WTC11 (cell line): ENCODE measurements at regions not wholly inside any gene's neighbourhood (a gene's known extent, or its start where the extent isn't known, plus 50 kb on each side); places are given as distances from the start of the nearest gene placed in this dataset.

ENCODE experiments used
- ATAC-seq: fragments of 200-7000 bp; cut with Tn5 transposase; 2 replicates; pipeline ENCODE4 v1.10.0; 2021; ENCODE audit warnings: mild to moderate bottlenecking, moderate library complexity
- CTCF ChIA-PET: fragments of 300-600 bp; sonication (Branson Sonifier 250); formaldehyde crosslinking; loops from one replicate; lab custom pipeline; 2021; ENCODE audit warnings: antibody characterized with exemption; lab: Charles Lee
- POLR2A ChIA-PET: fragments of 350-600 bp; sonication (Branson Sonifier 250); formaldehyde crosslinking; loops from one replicate; lab custom pipeline; 2021; ENCODE audit warnings: antibody characterized with exemption; lab: Charles Lee
- DNase-seq: peaks from one replicate; pipeline ENCODE4 v3.0.0; 2021; ENCODE audit warnings: low spot score
- H3K27ac Mint-ChIP-seq: 2 replicates; pipeline ENCODE4 v1.8.0; 2021; ENCODE audit warnings: mixed read lengths
- H3K27me3 Mint-ChIP-seq: 2 replicates; pipeline ENCODE4 v1.8.0; 2021; ENCODE audit warnings: low read depth, mild to moderate bottlenecking, moderate library complexity, mixed read lengths
- H3K36me3 Mint-ChIP-seq: 2 replicates; pipeline ENCODE4 v1.8.0; 2021; ENCODE audit warnings: mixed read lengths
- H3K4me1 Mint-ChIP-seq: 2 replicates; pipeline ENCODE4 v1.8.0; 2022; ENCODE audit warnings: mixed read lengths
- H3K4me3 Mint-ChIP-seq: 2 replicates; pipeline ENCODE4 v1.8.0; 2021; ENCODE audit warnings: mild to moderate bottlenecking, moderate library complexity, mixed read lengths
- H3K9me3 Mint-ChIP-seq: 2 replicates; pipeline ENCODE4 v1.8.0; 2021; ENCODE audit warnings: mixed read lengths
- ATF1 ChIP-seq: sonication (generic); formaldehyde crosslinking; IDR thresholded peaks from 2 replicates; pipeline ENCODE4 v1.8.1; 2023; ENCODE audit warnings: mild to moderate bottlenecking, moderate library complexity, missing genetic modification reagents
- ELF4 ChIP-seq: sonication (generic); formaldehyde crosslinking; IDR thresholded peaks from 2 replicates; pipeline ENCODE4 v1.8.1; 2022; ENCODE audit warnings: low read depth, mild to moderate bottlenecking, moderate library complexity, missing genetic modification reagents
- EMX1 ChIP-seq: fragments of 250-450 bp; sonication (Bioruptor Pico); IDR thresholded peaks from 2 replicates; pipeline ENCODE4 v1.8.0; 2021; ENCODE audit warnings: mild to moderate bottlenecking
- ESRRA ChIP-seq: sonication (generic); formaldehyde crosslinking; IDR thresholded peaks from 2 replicates; pipeline ENCODE4 v1.8.1; 2022; ENCODE audit warnings: mild to moderate bottlenecking, missing genetic modification reagents, borderline replicate concordance
- IRF2 ChIP-seq: sonication (generic); formaldehyde crosslinking; IDR thresholded peaks from 2 replicates; pipeline ENCODE4 v1.8.0; 2022; ENCODE audit warnings: low read depth, missing genetic modification reagents, borderline replicate concordance
- JUN ChIP-seq: sonication (generic); formaldehyde crosslinking; IDR thresholded peaks from 2 replicates; pipeline ENCODE4 v1.8.0; 2023; ENCODE audit warnings: mild to moderate bottlenecking, missing genetic modification reagents
- RELA ChIP-seq: sonication (generic); formaldehyde crosslinking; IDR thresholded peaks from 2 replicates; pipeline ENCODE4 v1.8.1; 2022; ENCODE audit warnings: missing genetic modification reagents, mild to moderate bottlenecking, borderline replicate concordance
- SMAD4 ChIP-seq: sonication (generic); formaldehyde crosslinking; IDR thresholded peaks from 2 replicates; pipeline ENCODE4 v1.8.0; 2022; ENCODE audit warnings: mild to moderate bottlenecking, missing genetic modification reagents
- TEAD1 ChIP-seq: sonication (generic); formaldehyde crosslinking; IDR thresholded peaks from 2 replicates; pipeline ENCODE4 v1.8.0; 2022; ENCODE audit warnings: mild to moderate bottlenecking, missing genetic modification reagents
- TP53 ChIP-seq: sonication (generic); formaldehyde crosslinking; IDR thresholded peaks from 2 replicates; pipeline ENCODE4 v1.8.1; 2023; ENCODE audit warnings: mild to moderate bottlenecking, missing genetic modification reagents
- ZNF138 ChIP-seq: sonication (generic); formaldehyde crosslinking; conservative IDR thresholded peaks from 2 replicates; pipeline ENCODE4 v1.8.1; 2022; ENCODE audit warnings: mild to moderate bottlenecking, moderate library complexity, missing genetic modification reagents
- ZNF219 ChIP-seq: sonication (generic); formaldehyde crosslinking; IDR thresholded peaks from 2 replicates; pipeline ENCODE4 v1.8.0; 2023; ENCODE audit warnings: missing genetic modification reagents, mild to moderate bottlenecking, borderline replicate concordance
- ZNF317 ChIP-seq: sonication (generic); formaldehyde crosslinking; IDR thresholded peaks from 2 replicates; pipeline ENCODE4 v1.8.1; 2023; ENCODE audit warnings: low read depth, mild to moderate bottlenecking, moderate library complexity, missing genetic modification reagents, borderline replicate concordance
- TF ChIP-seq, protein P1 (sequence below): sonication (generic); formaldehyde crosslinking; IDR thresholded peaks from 2 replicates; pipeline ENCODE4 v1.8.1; 2023; ENCODE audit warnings: mild to moderate bottlenecking, missing genetic modification reagents, borderline replicate concordance
- TF ChIP-seq, protein P2 (sequence below): sonication (generic); formaldehyde crosslinking; conservative IDR thresholded peaks from 2 replicates; pipeline ENCODE4 v1.8.1; 2023; ENCODE audit warnings: mild to moderate bottlenecking, low read depth, missing genetic modification reagents, moderate library complexity
- TF ChIP-seq, protein P3 (sequence below): fragments of 250-450 bp; sonication (Bioruptor Pico); IDR thresholded peaks from 2 replicates; pipeline ENCODE4 v1.8.0; 2021; ENCODE audit warnings: mild to moderate bottlenecking
- TF ChIP-seq, protein P4 (sequence below): sonication (generic); formaldehyde crosslinking; IDR thresholded peaks from 2 replicates; pipeline ENCODE4 v1.8.1; 2022; ENCODE audit warnings: low read depth, mild to moderate bottlenecking, moderate library complexity, missing genetic modification reagents, borderline replicate concordance
- TF ChIP-seq, protein P5 (sequence below): sonication (generic); formaldehyde crosslinking; IDR thresholded peaks from 2 replicates; pipeline ENCODE4 v1.8.1; 2023; ENCODE audit warnings: mild to moderate bottlenecking, missing genetic modification reagents, moderate library complexity
- TF ChIP-seq, protein P6 (sequence below): fragments of 250-450 bp; sonication (Bioruptor Pico); IDR thresholded peaks from 2 replicates; pipeline ENCODE4 v1.9.0; 2021; ENCODE audit warnings: mild to moderate bottlenecking
- TF ChIP-seq, protein P7 (sequence below): fragments of 250-450 bp; sonication (Bioruptor Pico); IDR thresholded peaks from 2 replicates; pipeline ENCODE4 v1.9.0; 2021; ENCODE audit warnings: mild to moderate bottlenecking, borderline replicate concordance

DNA sequence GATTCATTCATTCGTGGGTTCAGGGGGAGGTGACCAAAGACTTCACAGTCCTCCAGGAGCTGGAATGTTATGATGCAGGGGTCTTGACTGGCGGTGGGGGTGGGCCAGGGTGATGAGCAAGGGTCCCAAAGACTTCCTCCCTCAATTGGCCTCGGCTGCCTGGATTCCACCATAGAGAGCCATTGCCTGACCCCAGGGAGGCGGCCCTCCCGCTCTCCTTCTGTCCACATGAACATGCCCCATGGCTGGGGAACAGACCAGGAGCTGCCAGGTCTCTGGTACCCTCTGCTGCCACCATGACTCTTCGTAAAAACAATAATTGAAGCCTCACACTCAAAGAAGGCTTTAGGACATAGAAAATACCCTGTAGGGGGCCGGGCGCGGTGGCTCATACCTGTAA lies 102.5 kb upstream of the CASZ1 start:
- H3K36me3 Mint-ChIP-seq: no peaks in the 10 kb centered on the region

More for the DNA sequence above, 102.5 kb upstream of the CASZ1 start:
- no peak for DNase-seq
- Mint-ChIP-seq H3K4me1 (peaks cover 34% of the 10 kb centered on the region), H3K9me3 (no peaks in the 10 kb centered on the region)
- no peak for ATAC-seq
- POLR2A ChIA-PET: no interaction called here
- TF ChIP-seq ATF1 (no peak), ELF4 (no peak), RELA (no peak), TP53 (CRISPR knock-in tag) (no peak), IRF2 (CRISPR knock-in tag) (no peak), ZNF138 (CRISPR knock-in tag) (no peak), ESRRA (no peak), ZNF317 (CRISPR knock-in tag) (no peak), TEAD1 (CRISPR knock-in tag) (no peak), ZNF219 (CRISPR knock-in tag) (no peak), EMX1 (CRISPR knock-in tag) (no peak), JUN (no peak), SMAD4 (CRISPR knock-in tag) (no peak)
- TF ChIP-seq, protein P1, sequence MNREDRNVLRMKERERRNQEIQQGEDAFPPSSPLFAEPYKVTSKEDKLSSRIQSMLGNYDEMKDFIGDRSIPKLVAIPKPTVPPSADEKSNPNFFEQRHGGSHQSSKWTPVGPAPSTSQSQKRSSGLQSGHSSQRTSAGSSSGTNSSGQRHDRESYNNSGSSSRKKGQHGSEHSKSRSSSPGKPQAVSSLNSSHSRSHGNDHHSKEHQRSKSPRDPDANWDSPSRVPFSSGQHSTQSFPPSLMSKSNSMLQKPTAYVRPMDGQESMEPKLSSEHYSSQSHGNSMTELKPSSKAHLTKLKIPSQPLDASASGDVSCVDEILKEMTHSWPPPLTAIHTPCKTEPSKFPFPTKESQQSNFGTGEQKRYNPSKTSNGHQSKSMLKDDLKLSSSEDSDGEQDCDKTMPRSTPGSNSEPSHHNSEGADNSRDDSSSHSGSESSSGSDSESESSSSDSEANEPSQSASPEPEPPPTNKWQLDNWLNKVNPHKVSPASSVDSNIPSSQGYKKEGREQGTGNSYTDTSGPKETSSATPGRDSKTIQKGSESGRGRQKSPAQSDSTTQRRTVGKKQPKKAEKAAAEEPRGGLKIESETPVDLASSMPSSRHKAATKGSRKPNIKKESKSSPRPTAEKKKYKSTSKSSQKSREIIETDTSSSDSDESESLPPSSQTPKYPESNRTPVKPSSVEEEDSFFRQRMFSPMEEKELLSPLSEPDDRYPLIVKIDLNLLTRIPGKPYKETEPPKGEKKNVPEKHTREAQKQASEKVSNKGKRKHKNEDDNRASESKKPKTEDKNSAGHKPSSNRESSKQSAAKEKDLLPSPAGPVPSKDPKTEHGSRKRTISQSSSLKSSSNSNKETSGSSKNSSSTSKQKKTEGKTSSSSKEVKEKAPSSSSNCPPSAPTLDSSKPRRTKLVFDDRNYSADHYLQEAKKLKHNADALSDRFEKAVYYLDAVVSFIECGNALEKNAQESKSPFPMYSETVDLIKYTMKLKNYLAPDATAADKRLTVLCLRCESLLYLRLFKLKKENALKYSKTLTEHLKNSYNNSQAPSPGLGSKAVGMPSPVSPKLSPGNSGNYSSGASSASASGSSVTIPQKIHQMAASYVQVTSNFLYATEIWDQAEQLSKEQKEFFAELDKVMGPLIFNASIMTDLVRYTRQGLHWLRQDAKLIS (CRISPR knock-in tag): no peak
- TF ChIP-seq, protein P2, sequence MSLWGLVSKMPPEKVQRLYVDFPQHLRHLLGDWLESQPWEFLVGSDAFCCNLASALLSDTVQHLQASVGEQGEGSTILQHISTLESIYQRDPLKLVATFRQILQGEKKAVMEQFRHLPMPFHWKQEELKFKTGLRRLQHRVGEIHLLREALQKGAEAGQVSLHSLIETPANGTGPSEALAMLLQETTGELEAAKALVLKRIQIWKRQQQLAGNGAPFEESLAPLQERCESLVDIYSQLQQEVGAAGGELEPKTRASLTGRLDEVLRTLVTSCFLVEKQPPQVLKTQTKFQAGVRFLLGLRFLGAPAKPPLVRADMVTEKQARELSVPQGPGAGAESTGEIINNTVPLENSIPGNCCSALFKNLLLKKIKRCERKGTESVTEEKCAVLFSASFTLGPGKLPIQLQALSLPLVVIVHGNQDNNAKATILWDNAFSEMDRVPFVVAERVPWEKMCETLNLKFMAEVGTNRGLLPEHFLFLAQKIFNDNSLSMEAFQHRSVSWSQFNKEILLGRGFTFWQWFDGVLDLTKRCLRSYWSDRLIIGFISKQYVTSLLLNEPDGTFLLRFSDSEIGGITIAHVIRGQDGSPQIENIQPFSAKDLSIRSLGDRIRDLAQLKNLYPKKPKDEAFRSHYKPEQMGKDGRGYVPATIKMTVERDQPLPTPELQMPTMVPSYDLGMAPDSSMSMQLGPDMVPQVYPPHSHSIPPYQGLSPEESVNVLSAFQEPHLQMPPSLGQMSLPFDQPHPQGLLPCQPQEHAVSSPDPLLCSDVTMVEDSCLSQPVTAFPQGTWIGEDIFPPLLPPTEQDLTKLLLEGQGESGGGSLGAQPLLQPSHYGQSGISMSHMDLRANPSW (CRISPR knock-in tag): no peak
- TF ChIP-seq, protein P3, sequence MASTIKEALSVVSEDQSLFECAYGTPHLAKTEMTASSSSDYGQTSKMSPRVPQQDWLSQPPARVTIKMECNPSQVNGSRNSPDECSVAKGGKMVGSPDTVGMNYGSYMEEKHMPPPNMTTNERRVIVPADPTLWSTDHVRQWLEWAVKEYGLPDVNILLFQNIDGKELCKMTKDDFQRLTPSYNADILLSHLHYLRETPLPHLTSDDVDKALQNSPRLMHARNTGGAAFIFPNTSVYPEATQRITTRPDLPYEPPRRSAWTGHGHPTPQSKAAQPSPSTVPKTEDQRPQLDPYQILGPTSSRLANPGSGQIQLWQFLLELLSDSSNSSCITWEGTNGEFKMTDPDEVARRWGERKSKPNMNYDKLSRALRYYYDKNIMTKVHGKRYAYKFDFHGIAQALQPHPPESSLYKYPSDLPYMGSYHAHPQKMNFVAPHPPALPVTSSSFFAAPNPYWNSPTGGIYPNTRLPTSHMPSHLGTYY: no peak
- TF ChIP-seq, protein P4, sequence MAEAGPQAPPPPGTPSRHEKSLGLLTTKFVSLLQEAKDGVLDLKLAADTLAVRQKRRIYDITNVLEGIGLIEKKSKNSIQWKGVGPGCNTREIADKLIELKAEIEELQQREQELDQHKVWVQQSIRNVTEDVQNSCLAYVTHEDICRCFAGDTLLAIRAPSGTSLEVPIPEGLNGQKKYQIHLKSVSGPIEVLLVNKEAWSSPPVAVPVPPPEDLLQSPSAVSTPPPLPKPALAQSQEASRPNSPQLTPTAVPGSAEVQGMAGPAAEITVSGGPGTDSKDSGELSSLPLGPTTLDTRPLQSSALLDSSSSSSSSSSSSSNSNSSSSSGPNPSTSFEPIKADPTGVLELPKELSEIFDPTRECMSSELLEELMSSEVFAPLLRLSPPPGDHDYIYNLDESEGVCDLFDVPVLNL (CRISPR knock-in tag): no peak
- TF ChIP-seq, protein P5, sequence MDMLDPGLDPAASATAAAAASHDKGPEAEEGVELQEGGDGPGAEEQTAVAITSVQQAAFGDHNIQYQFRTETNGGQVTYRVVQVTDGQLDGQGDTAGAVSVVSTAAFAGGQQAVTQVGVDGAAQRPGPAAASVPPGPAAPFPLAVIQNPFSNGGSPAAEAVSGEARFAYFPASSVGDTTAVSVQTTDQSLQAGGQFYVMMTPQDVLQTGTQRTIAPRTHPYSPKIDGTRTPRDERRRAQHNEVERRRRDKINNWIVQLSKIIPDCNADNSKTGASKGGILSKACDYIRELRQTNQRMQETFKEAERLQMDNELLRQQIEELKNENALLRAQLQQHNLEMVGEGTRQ: no peak
- TF ChIP-seq, protein P6, sequence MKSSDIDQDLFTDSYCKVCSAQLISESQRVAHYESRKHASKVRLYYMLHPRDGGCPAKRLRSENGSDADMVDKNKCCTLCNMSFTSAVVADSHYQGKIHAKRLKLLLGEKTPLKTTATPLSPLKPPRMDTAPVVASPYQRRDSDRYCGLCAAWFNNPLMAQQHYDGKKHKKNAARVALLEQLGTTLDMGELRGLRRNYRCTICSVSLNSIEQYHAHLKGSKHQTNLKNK (CRISPR knock-in tag): no peak
- TF ChIP-seq, protein P7, sequence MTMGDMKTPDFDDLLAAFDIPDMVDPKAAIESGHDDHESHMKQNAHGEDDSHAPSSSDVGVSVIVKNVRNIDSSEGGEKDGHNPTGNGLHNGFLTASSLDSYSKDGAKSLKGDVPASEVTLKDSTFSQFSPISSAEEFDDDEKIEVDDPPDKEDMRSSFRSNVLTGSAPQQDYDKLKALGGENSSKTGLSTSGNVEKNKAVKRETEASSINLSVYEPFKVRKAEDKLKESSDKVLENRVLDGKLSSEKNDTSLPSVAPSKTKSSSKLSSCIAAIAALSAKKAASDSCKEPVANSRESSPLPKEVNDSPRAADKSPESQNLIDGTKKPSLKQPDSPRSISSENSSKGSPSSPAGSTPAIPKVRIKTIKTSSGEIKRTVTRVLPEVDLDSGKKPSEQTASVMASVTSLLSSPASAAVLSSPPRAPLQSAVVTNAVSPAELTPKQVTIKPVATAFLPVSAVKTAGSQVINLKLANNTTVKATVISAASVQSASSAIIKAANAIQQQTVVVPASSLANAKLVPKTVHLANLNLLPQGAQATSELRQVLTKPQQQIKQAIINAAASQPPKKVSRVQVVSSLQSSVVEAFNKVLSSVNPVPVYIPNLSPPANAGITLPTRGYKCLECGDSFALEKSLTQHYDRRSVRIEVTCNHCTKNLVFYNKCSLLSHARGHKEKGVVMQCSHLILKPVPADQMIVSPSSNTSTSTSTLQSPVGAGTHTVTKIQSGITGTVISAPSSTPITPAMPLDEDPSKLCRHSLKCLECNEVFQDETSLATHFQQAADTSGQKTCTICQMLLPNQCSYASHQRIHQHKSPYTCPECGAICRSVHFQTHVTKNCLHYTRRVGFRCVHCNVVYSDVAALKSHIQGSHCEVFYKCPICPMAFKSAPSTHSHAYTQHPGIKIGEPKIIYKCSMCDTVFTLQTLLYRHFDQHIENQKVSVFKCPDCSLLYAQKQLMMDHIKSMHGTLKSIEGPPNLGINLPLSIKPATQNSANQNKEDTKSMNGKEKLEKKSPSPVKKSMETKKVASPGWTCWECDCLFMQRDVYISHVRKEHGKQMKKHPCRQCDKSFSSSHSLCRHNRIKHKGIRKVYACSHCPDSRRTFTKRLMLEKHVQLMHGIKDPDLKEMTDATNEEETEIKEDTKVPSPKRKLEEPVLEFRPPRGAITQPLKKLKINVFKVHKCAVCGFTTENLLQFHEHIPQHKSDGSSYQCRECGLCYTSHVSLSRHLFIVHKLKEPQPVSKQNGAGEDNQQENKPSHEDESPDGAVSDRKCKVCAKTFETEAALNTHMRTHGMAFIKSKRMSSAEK: no peak
- TF ChIP-seq, all 79 proteins: peak for 0
- Mint-ChIP-seq H3K27me3 (no peaks in the 10 kb centered on the region; the same call in 1 of the 2 replicates), H3K27ac (no peak overlapping the region), H3K4me3 (no peak overlapping the region)
- CTCF ChIA-PET: interaction anchor here (0.6 to 4.1 kb wide), 4 partner anchors 9 to 512 kb away, joined by 3 to 33 read pairs (median 5); no protein-coding TSS in a partner anchor
